B cell (primary cell): ENCODE measurements at regions not wholly inside any gene's neighbourhood (a gene's known extent, or its start where the extent isn't known, plus 50 kb on each side); places are given as distances from the start of the nearest gene placed in this dataset.
"Not testable (repeated sequence)": the region's sequence is repeated elsewhere in the genome, so short reads cannot be mapped to it uniquely, and the experiment has no call there.

Experiments
- ATAC-seq: fragments of 200-7000 bp; cut with Tn5 transposase; one replicate; pipeline ENCODE4 v1.10.0; 2021; ENCODE audit warnings: low read depth, mild to moderate bottlenecking, moderate number of reproducible peaks, moderate library complexity
- CTCF ChIA-PET: fragments of 350-600 bp; sonication (Branson Sonifier 250); formaldehyde crosslinking; loops from one replicate; lab custom pipeline; 2021; ENCODE audit warnings: antibody characterized with exemption, inconsistent platforms; lab: Charles Lee
- POLR2A ChIA-PET: fragments of 350-600 bp; sonication (Branson Sonifier 250); formaldehyde crosslinking; loops from one replicate; lab custom pipeline; 2021; ENCODE audit warnings: antibody characterized with exemption; lab: Charles Lee
- DNase-seq: peaks from one replicate; pipeline ENCODE4 v3.0.0; 2013
- H2AFZ ChIP-seq: 2 replicates; pipeline ENCODE4 v1.6.1; 2012; ENCODE audit warnings: mild to moderate bottlenecking, low read depth, low read length; ENCODE audit not compliant: insufficient read depth, poor library complexity, severe bottlenecking
- H3K27ac ChIP-seq, 2 donors: 1 replicate in 1 of 2; 2 replicates in 1 of 2; pipeline ENCODE4 v1.5.1; 2012 to 2013; ENCODE audit warnings: low read length in 2 of 2, mild to moderate bottlenecking in 2 of 2, moderate library complexity in 1 of 2
- H3K27me3 ChIP-seq, 4 experiments: fragments of 200-600 bp in 1 of 4; sonication (generic) in 1 of 4; replicated peaks in 1 of 4; 1 replicate in 2 of 4; 2 replicates in 2 of 4; pipeline versions ENCODE4 v1.6.1 to v1.7.0; 2013 to 2016; ENCODE audit warnings: low read length in 3 of 4, mild to moderate bottlenecking in 2 of 4, mixed read lengths in 1 of 4, moderate library complexity in 1 of 4; ENCODE audit not compliant: insufficient read depth in 4 of 4, control insufficient read depth in 3 of 4; ENCODE audit errors: control extremely low read depth in 1 of 4
- H3K36me3 ChIP-seq, 2 experiments: replicated peaks in 1 of 2; 1 replicate in 1 of 2; 2 replicates in 1 of 2; pipeline versions ENCODE4 v1.6.1 to v1.7.1; 2013; ENCODE audit warnings: low read length in 1 of 2; ENCODE audit not compliant: insufficient read depth in 2 of 2, control insufficient read depth in 1 of 2; ENCODE audit errors: control extremely low read depth in 1 of 2, extremely low read depth in 1 of 2
- H3K4me1 ChIP-seq, 2 donors: fragments of 200-600 bp in 1 of 2; sonication (generic) in 1 of 2; 1 replicate in 1 of 2; 2 replicates in 1 of 2; pipeline versions ENCODE4 v1.5.1 to v1.6.1; 2013 to 2017; ENCODE audit warnings: low read length in 2 of 2; ENCODE audit not compliant: control insufficient read depth in 2 of 2, insufficient read depth in 2 of 2
- H3K4me2 ChIP-seq: replicated peaks from 2 replicates; pipeline ENCODE3; 2012; ENCODE audit warnings: mild to moderate bottlenecking, low read depth, low read length; ENCODE audit not compliant: poor library complexity, severe bottlenecking
- H3K4me3 ChIP-seq, 5 experiments: fragments of 200-600 bp in 1 of 5; sonication (generic) in 1 of 5; 1 replicate in 3 of 5; 2 replicates in 2 of 5; pipeline versions ENCODE4 v1.5.1 to v1.7.0; 2011 to 2016; ENCODE audit warnings: low read length in 4 of 5, mild to moderate bottlenecking in 4 of 5, low read depth in 2 of 5, control low read depth in 1 of 5, moderate library complexity in 1 of 5; ENCODE audit not compliant: insufficient read depth in 1 of 5; ENCODE audit errors: control extremely low read depth in 1 of 5, extremely low read depth in 1 of 5
- H3K79me2 ChIP-seq: fragments of 200-600 bp; sonication (generic); one replicate; pipeline ENCODE4 v1.6.0; 2016; ENCODE audit warnings: low read length; ENCODE audit not compliant: control insufficient read depth, insufficient read depth
- H3K9ac ChIP-seq: fragments of 200-600 bp; sonication (generic); 2 replicates; pipeline ENCODE4 v1.6.1; 2017; ENCODE audit warnings: mild to moderate bottlenecking, low read length, moderate library complexity
- H3K9me3 ChIP-seq, 3 donors: one replicate each; pipeline versions ENCODE4 v1.6.1 to v1.7.1; 2013; ENCODE audit warnings: low read length in 2 of 3; ENCODE audit not compliant: control insufficient read depth in 2 of 3, insufficient read depth in 1 of 3; ENCODE audit errors: control extremely low read depth in 1 of 3
- H4K20me1 ChIP-seq: 2 replicates; pipeline ENCODE4 v1.6.0; 2012; ENCODE audit warnings: mild to moderate bottlenecking, low read length; ENCODE audit not compliant: insufficient read depth, control insufficient read depth, poor library complexity, severe bottlenecking
- H3K27ac Mint-ChIP-seq: one replicate; pipeline ENCODE4 v1.8.0; 2021; ENCODE audit warnings: mixed read lengths
- H3K27me3 Mint-ChIP-seq: one replicate; pipeline ENCODE4 v1.8.0; 2021; ENCODE audit warnings: mixed read lengths
- H3K4me1 Mint-ChIP-seq: one replicate; pipeline ENCODE4 v1.8.0; 2021; ENCODE audit warnings: mixed read lengths
- H3K4me3 Mint-ChIP-seq: one replicate; pipeline ENCODE4 v1.8.0; 2021; ENCODE audit warnings: mixed read lengths
- H3K9me3 Mint-ChIP-seq: one replicate; pipeline ENCODE4 v1.8.0; 2022; ENCODE audit warnings: mixed read lengths; ENCODE audit not compliant: insufficient read depth
- EZH2 ChIP-seq: IDR thresholded peaks from 2 replicates; pipeline ENCODE4 v1.6.1; 2012; ENCODE audit warnings: borderline replicate concordance, low read depth, mild to moderate bottlenecking, moderate library complexity, low read length; ENCODE audit not compliant: insufficient read depth, poor library complexity, severe bottlenecking
- WGBS: methylation state at CpG from one replicate; pipeline ENCODE4 v1.1.5; 2013; ENCODE audit warnings: missing lambda C conversion rate; ENCODE audit not compliant: insufficient coverage; 5-methylcytosine and 5-hydroxymethylcytosine counted together
- intact Hi-C: fragments of 100-400 bp; cut with micrococcal nuclease; formaldehyde crosslinking; loops from one replicate; pipeline ENCODE4 v1.10.0; 2022
- TF ChIP-seq, protein P1 (sequence below): fragments of 200-600 bp; IDR thresholded peaks from one replicate; pipeline ENCODE4 v1.8.0; 2022; ENCODE audit warnings: antibody characterized with exemption, mild to moderate bottlenecking

DNA sequence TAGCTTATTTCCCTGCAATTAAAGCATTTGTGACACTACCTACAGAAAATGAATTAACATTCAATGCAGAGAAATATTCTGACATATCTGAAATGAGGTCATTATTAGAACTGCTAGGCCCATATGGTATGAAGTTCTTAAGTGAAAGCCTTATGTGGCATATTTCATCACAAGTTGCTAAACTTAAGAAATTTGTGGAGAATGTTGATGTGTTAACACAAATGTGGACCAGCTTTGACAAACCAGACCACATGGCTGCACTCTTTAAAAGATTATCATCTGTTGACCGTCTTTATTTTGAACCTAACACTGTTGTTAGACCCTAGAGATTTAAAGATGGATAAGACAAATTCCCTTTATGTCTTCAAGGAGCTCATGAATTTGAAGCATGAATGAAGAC, 1024.1 kb downstream of the RPA4 start:
- H3K9me3 ChIP-seq, result no peaks in the 10 kb centered on the region
- H3K27me3 ChIP-seq, result no peaks in the 10 kb centered on the region
- no peaks in the 10 kb centered on the region for H3K79me2 ChIP-seq
- peaks cover 3% of the 10 kb centered on the region for H3K9me3 Mint-ChIP-seq
- no peak overlapping the region for H3K27ac ChIP-seq
- ATAC-seq, result no peak
- no peak overlapping the region for H3K4me2 ChIP-seq
- H2AFZ ChIP-seq, result no peak overlapping the region
- no peaks in the 10 kb centered on the region for H4K20me1 ChIP-seq
- H3K4me1 Mint-ChIP-seq, result peaks cover 8% of the 10 kb centered on the region
- intact Hi-C loops, result no loop called here
- H3K4me3 Mint-ChIP-seq, result no peak overlapping the region
- H3K4me1 ChIP-seq, result no peaks in the 10 kb centered on the region
- no peak overlapping the region for H3K27ac Mint-ChIP-seq
- ChIA-PET POLR2A (no interaction called here), CTCF (no interaction called here)
- WGBS, result no CpG with 5 or more reads among the region's 1 CpG
- H3K36me3 ChIP-seq, result no peaks in the 10 kb centered on the region
- TF ChIP-seq EZH2, result no peak
- TF ChIP-seq, protein P1, sequence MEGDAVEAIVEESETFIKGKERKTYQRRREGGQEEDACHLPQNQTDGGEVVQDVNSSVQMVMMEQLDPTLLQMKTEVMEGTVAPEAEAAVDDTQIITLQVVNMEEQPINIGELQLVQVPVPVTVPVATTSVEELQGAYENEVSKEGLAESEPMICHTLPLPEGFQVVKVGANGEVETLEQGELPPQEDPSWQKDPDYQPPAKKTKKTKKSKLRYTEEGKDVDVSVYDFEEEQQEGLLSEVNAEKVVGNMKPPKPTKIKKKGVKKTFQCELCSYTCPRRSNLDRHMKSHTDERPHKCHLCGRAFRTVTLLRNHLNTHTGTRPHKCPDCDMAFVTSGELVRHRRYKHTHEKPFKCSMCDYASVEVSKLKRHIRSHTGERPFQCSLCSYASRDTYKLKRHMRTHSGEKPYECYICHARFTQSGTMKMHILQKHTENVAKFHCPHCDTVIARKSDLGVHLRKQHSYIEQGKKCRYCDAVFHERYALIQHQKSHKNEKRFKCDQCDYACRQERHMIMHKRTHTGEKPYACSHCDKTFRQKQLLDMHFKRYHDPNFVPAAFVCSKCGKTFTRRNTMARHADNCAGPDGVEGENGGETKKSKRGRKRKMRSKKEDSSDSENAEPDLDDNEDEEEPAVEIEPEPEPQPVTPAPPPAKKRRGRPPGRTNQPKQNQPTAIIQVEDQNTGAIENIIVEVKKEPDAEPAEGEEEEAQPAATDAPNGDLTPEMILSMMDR, result no peak
- no peak overlapping the region for H3K4me3 ChIP-seq
- no peak for DNase-seq
- H3K9ac ChIP-seq, result no peak overlapping the region
- H3K27me3 Mint-ChIP-seq, result no peaks in the 10 kb centered on the region

DNA sequence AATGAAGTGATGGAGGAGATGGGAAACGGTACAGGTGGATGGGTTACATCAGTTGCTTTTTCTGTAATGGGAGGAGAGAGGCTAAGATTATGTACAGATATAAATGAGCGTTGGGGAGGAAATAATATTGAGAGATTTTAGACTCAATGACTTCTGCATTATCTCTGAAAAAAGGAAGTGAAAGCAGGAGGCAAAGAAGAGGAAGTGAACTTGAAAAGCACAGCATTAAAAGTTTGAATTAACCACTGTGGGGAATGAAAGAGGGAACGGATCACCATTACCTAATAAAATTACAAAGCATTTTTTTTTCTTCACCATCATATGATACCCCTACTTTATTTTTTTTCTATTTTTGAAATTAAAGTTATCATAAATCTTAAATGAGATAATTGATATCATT, 1025.5 kb downstream of the RPA4 start:
- H3K9me3 Mint-ChIP-seq, result peaks cover 3% of the 10 kb centered on the region
- ATAC-seq, result no peak
- H3K27ac Mint-ChIP-seq, result no peak overlapping the region
- DNase-seq, result peak; percentile 1
- TF ChIP-seq, protein P1, result no peak
- TF ChIP-seq EZH2, result no peak
- no peaks in the 10 kb centered on the region for H3K4me1 ChIP-seq
- intact Hi-C loops, result no loop called here
- no peak overlapping the region for H3K27ac ChIP-seq
- no peaks in the 10 kb centered on the region for H3K9me3 ChIP-seq
- H3K27me3 Mint-ChIP-seq, result no peaks in the 10 kb centered on the region
- H3K9ac ChIP-seq, result no peak overlapping the region
- H3K36me3 ChIP-seq, result no peaks in the 10 kb centered on the region
- ChIA-PET POLR2A (no interaction called here), CTCF (no interaction called here)
- H4K20me1 ChIP-seq, result no peaks in the 10 kb centered on the region
- H3K4me3 Mint-ChIP-seq, result no peak overlapping the region
- no peaks in the 10 kb centered on the region for H3K79me2 ChIP-seq
- WGBS, result 38% methylated on average over 1 of the region's 3 CpGs
- H3K4me2 ChIP-seq, result no peak overlapping the region
- H2AFZ ChIP-seq, result no peak overlapping the region
- no peak overlapping the region for H3K4me3 ChIP-seq
- peaks cover 8% of the 10 kb centered on the region for H3K4me1 Mint-ChIP-seq
- H3K27me3 ChIP-seq, result no peaks in the 10 kb centered on the region

DNA sequence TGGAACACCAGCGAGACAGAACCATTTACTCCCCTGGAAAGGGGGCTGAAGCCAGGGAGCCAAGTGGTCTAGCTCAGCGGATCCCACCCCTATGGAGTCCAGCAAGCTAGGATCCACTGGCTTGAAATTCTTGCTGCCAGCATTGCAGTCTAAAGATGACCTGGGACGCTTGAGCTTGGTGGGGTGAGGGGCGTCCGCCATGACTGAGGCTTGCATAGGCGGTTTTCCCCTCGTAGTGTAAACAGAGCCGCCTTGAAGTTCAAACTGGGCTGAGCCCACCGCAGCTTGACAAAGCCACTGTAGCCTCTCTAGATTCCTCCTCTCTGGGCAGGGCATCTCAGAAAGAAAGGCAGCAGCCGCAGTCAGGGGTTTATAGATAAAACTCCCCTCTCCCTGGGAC, 1031.7 kb downstream of the RPA4 start:
- H3K4me2 ChIP-seq, H3K27ac ChIP-seq, H3K4me3 Mint-ChIP-seq, H3K27me3 Mint-ChIP-seq, H3K27ac Mint-ChIP-seq, H3K4me1 ChIP-seq, ATAC-seq, H4K20me1 ChIP-seq, H3K36me3 ChIP-seq, H3K4me3 ChIP-seq, DNase-seq, H3K9me3 ChIP-seq, H3K4me1 Mint-ChIP-seq, H3K79me2 ChIP-seq, POLR2A ChIA-PET, H3K9me3 Mint-ChIP-seq, H3K9ac ChIP-seq, H2AFZ ChIP-seq, CTCF ChIA-PET, intact Hi-C loops, H3K27me3 ChIP-seq: not testable (repeated sequence)
- WGBS, result 100% methylated on average over 1 of the region's 10 CpGs
